Thyroid gland (tissue), 4 donors: ENCODE measurements at regions not wholly inside any gene's neighbourhood (a gene's known extent, or its start where the extent isn't known, plus 50 kb on each side); places are given as distances from the start of the nearest gene placed in this dataset.

ENCODE experiments used
- DNase-seq, 2 donors: peaks; one replicate each; pipeline ENCODE4 v3.0.0-alpha.2; 2019
- H3K27ac ChIP-seq, 3 donors: fragments of 200-600 bp; sonication (generic); 1 replicate in 2 of 3; 2 replicates in 1 of 3; pipeline ENCODE4 v1.5.1; 2016 to 2019; ENCODE audit warnings: mild to moderate bottlenecking in 1 of 3, moderate library complexity in 1 of 3
- H3K27me3 ChIP-seq: fragments of 200-600 bp; sonication (generic); one replicate; pipeline ENCODE4 v1.5.1; 2019
- H3K36me3 ChIP-seq, 2 donors: fragments of 200-600 bp; sonication (generic); one replicate each; pipeline ENCODE4 v1.5.1; 2016 to 2019
- H3K4me1 ChIP-seq, 2 donors: fragments of 200-600 bp; sonication (generic); one replicate each; pipeline ENCODE4 v1.5.1; 2017 to 2019
- H3K4me3 ChIP-seq, 3 donors: fragments of 200-600 bp; sonication (generic); replicated peaks in 1 of 3; 1 replicate in 2 of 3; 2 replicates in 1 of 3; pipeline ENCODE4 v1.5.1; 2016; ENCODE audit warnings: mild to moderate bottlenecking in 1 of 3
- H3K9me3 ChIP-seq: fragments of 200-600 bp; sonication (generic); one replicate; pipeline ENCODE4 v1.5.1; 2017
- CTCF ChIP-seq, 6 experiments: fragments of 200-600 bp in 3 of 6; fragments of 450-650 bp in 3 of 6; sonication (generic) in 3 of 6; IDR thresholded peaks; one replicate each; pipeline ENCODE4 v1.5.1; 2016 to 2019; ENCODE audit warnings: antibody characterized with exemption in 6 of 6, mild to moderate bottlenecking in 2 of 6, inconsistent platforms in 1 of 6, moderate library complexity in 1 of 6
- POLR2A ChIP-seq, 2 donors: fragments of 450-650 bp; IDR thresholded peaks; one replicate each; pipeline ENCODE4 v1.6.1; 2017; ENCODE audit warnings: antibody characterized with exemption in 2 of 2, mild to moderate bottlenecking in 2 of 2, moderate library complexity in 1 of 2
- WGBS, 2 donors: methylation state at CpG; one replicate each; pipeline ENCODE4 v1.1.5; 2017; 5-methylcytosine and 5-hydroxymethylcytosine counted together
- intact Hi-C: fragments of 100-400 bp; cut with DNase I; formaldehyde crosslinking; loops from one replicate; pipeline ENCODE4 v1.15.1; 2023

- 72 to 75% methylated on average over 2 of the region's 2 CpGs for WGBS, 2 donors
- Histone ChIP-seq H3K4me3 (no peak overlapping the region), H3K36me3 (no peaks in the 10 kb centered on the region), H3K4me1 (no peaks in the 10 kb centered on the region), H3K27me3 (no peaks in the 10 kb centered on the region), H3K27ac (no peak overlapping the region), H3K9me3 (no peaks in the 10 kb centered on the region)
- no peak for TF ChIP-seq POLR2A (IDR thresholded peaks at IDR 0.05)
- TF ChIP-seq CTCF (IDR thresholded peaks at IDR 0.05), result no peak
- DNase-seq, result no peak
- intact Hi-C loops, result no loop called here
Measured at GRCh38 chr4:119872371-119873016, 194.2 kb downstream of the MAD2L1 start.

GRCh38 chr4:119870856-119871255, 195.8 kb downstream of the MAD2L1 start:
- Histone ChIP-seq H3K27ac (no peak overlapping the region), H3K9me3 (no peaks in the 10 kb centered on the region), H3K36me3 (no peaks in the 10 kb centered on the region), H3K4me1 (no peaks in the 10 kb centered on the region), H3K27me3 (no peaks in the 10 kb centered on the region), H3K4me3 (no peak overlapping the region)
- no peak for DNase-seq
- no peak for TF ChIP-seq POLR2A (IDR thresholded peaks at IDR 0.05)
- TF ChIP-seq CTCF (IDR thresholded peaks at IDR 0.05), result no peak
- WGBS, 2 donors, result 88 to 89% methylated on average over 1 of the region's 1 CpG
- intact Hi-C loops, result no loop called here

- H3K27me3 ChIP-seq, result no peaks in the 10 kb centered on the region
- H3K36me3 ChIP-seq, result no peaks in the 10 kb centered on the region
- intact Hi-C loops, result no loop called here
- H3K4me1 ChIP-seq, result no peaks in the 10 kb centered on the region
- H3K9me3 ChIP-seq, result no peaks in the 10 kb centered on the region
- no peak for TF ChIP-seq CTCF (IDR thresholded peaks at IDR 0.05)
- no peak for TF ChIP-seq POLR2A (IDR thresholded peaks at IDR 0.05)
- no peak overlapping the region for H3K4me3 ChIP-seq
- no peak overlapping the region for H3K27ac ChIP-seq
- no peak for DNase-seq
Measured at GRCh38 chr4:119865789-119866188, 200.9 kb downstream of the MAD2L1 start.

GRCh38 chr4:119865389-119865788, 201.3 kb downstream of the MAD2L1 start:
- intact Hi-C loops, result no loop called here
- Histone ChIP-seq H3K9me3 (no peaks in the 10 kb centered on the region), H3K27me3 (no peaks in the 10 kb centered on the region), H3K4me1 (no peaks in the 10 kb centered on the region), H3K36me3 (no peaks in the 10 kb centered on the region), H3K4me3 (no peak overlapping the region), H3K27ac (no peak overlapping the region)
- DNase-seq, result no peak
- TF ChIP-seq CTCF (IDR thresholded peaks at IDR 0.05) (no peak), POLR2A (IDR thresholded peaks at IDR 0.05) (no peak)

GRCh38 chr4:119861731-119862130, 204.9 kb downstream of the MAD2L1 start:
- intact Hi-C loops, result no loop called here
- Histone ChIP-seq H3K4me1 (no peaks in the 10 kb centered on the region), H3K27ac (no peak overlapping the region), H3K36me3 (no peaks in the 10 kb centered on the region), H3K9me3 (no peaks in the 10 kb centered on the region), H3K4me3 (no peak overlapping the region), H3K27me3 (no peaks in the 10 kb centered on the region)
- TF ChIP-seq POLR2A (IDR thresholded peaks at IDR 0.05) (no peak), CTCF (IDR thresholded peaks at IDR 0.05) (no peak)
- no peak for DNase-seq
- 16 to 24% methylated on average over 3 of the region's 3 CpGs for WGBS, 2 donors
